H9 (cell line): ENCODE measurements at regions not wholly inside any gene's neighbourhood (a gene's known extent, or its start where the extent isn't known, plus 50 kb on each side); places are given as distances from the start of the nearest gene placed in this dataset.

Experiments
- DNase-seq: peaks from one replicate; pipeline ENCODE4 v3.0.0-alpha.2; 2017
- H2AFZ ChIP-seq: one replicate; pipeline ENCODE4 v1.6.1; 2013; ENCODE audit warnings: mild to moderate bottlenecking, low read length, control low read depth, moderate library complexity
- H2AK5ac ChIP-seq: 2 replicates; pipeline ENCODE4 v1.6.1; 2013; ENCODE audit warnings: low read length, control low read depth, mixed read lengths; ENCODE audit not compliant: insufficient read length
- H2BK120ac ChIP-seq: one replicate; pipeline ENCODE4 v1.6.1; 2013; ENCODE audit warnings: low read depth, mild to moderate bottlenecking, low read length, control low read depth, inconsistent platforms; ENCODE audit not compliant: poor library complexity, severe bottlenecking
- H2BK12ac ChIP-seq: 2 replicates; pipeline ENCODE4 v1.6.1; 2013; ENCODE audit warnings: low read length, control low read depth, mixed read lengths, low read depth; ENCODE audit not compliant: insufficient read length
- H2BK15ac ChIP-seq: 2 replicates; pipeline ENCODE4 v1.6.1; 2013; ENCODE audit warnings: low read depth, low read length, control low read depth
- H2BK20ac ChIP-seq: one replicate; pipeline ENCODE4 v1.6.1; 2013; ENCODE audit warnings: low read depth, mild to moderate bottlenecking, low read length, control low read depth, inconsistent platforms; ENCODE audit not compliant: poor library complexity, severe bottlenecking
- H2BK5ac ChIP-seq: 2 replicates; pipeline ENCODE4 v1.6.1; 2013; ENCODE audit warnings: low read length, control low read depth, mixed read lengths; ENCODE audit not compliant: insufficient read length
- H3K14ac ChIP-seq: 2 replicates; pipeline ENCODE4 v1.6.1; 2013; ENCODE audit warnings: low read length, control low read depth; ENCODE audit not compliant: insufficient read depth
- H3K18ac ChIP-seq: 2 replicates; pipeline ENCODE4 v1.6.1; 2013; ENCODE audit warnings: low read depth, mild to moderate bottlenecking, mixed read lengths, low read length, control low read depth; ENCODE audit not compliant: insufficient read length
- H3K23ac ChIP-seq: 2 replicates; pipeline ENCODE4 v1.6.1; 2013; ENCODE audit warnings: low read length, control low read depth, mixed read lengths, low read depth; ENCODE audit not compliant: insufficient read length
- H3K23me2 ChIP-seq: 2 replicates; pipeline ENCODE4 v1.6.1; 2013; ENCODE audit warnings: low read depth, mild to moderate bottlenecking, mixed read lengths, low read length, control low read depth; ENCODE audit not compliant: insufficient read length, poor library complexity, severe bottlenecking
- H3K27ac ChIP-seq: 2 replicates; pipeline ENCODE4 v1.5.1; 2013; ENCODE audit warnings: low read length, control low read depth, mixed read lengths, low read depth; ENCODE audit not compliant: insufficient read length
- H3K27me3 ChIP-seq: 2 replicates; pipeline ENCODE4 v1.6.1; 2013; ENCODE audit warnings: low read length, control low read depth, inconsistent platforms; ENCODE audit not compliant: insufficient read depth
- H3K4ac ChIP-seq: 2 replicates; pipeline ENCODE4 v1.6.1; 2013; ENCODE audit warnings: low read depth, mild to moderate bottlenecking, control low read depth, inconsistent platforms, low read length, moderate library complexity
- H3K4me1 ChIP-seq: 2 replicates; pipeline ENCODE4 v1.6.1; 2013; ENCODE audit warnings: low read length, control low read depth, inconsistent platforms; ENCODE audit not compliant: insufficient read depth
- H3K4me2 ChIP-seq: 2 replicates; pipeline ENCODE4 v1.6.1; 2013; ENCODE audit warnings: low read length, control low read depth, mixed read lengths; ENCODE audit not compliant: insufficient read length, insufficient read depth
- H3K56ac ChIP-seq: 2 replicates; pipeline ENCODE4 v1.6.1; 2013; ENCODE audit warnings: low read depth, mild to moderate bottlenecking, mixed read lengths, low read length, control low read depth; ENCODE audit not compliant: insufficient read length
- H3K79me1 ChIP-seq: 2 replicates; pipeline ENCODE4 v1.6.1; 2013; ENCODE audit warnings: low read depth, mild to moderate bottlenecking, moderate library complexity, low read length, control low read depth, inconsistent platforms; ENCODE audit not compliant: insufficient read depth, poor library complexity, severe bottlenecking
- H3K79me2 ChIP-seq: 2 replicates; pipeline ENCODE4 v1.6.1; 2013; ENCODE audit warnings: low read length, control low read depth, inconsistent platforms; ENCODE audit not compliant: insufficient read depth
- H3K9ac ChIP-seq: 2 replicates; pipeline ENCODE4 v1.6.1; 2013; ENCODE audit warnings: low read length, control low read depth, mixed read lengths; ENCODE audit not compliant: insufficient read length; ENCODE audit errors: extremely low read depth
- H3K9me3 ChIP-seq: one replicate; pipeline ENCODE4 v1.6.1; 2013; ENCODE audit warnings: low read depth, low read length, inconsistent platforms; ENCODE audit not compliant: control insufficient read depth
- H3T11ph ChIP-seq: one replicate; pipeline ENCODE4 v1.6.1; 2013; ENCODE audit warnings: mild to moderate bottlenecking, low read length, control low read depth, inconsistent platforms
- H4K20me1 ChIP-seq: one replicate; pipeline ENCODE4 v1.6.1; 2013; ENCODE audit not compliant: control insufficient read depth, insufficient read length, insufficient read depth
- H4K5ac ChIP-seq: 2 replicates; pipeline ENCODE4 v1.6.1; 2013; ENCODE audit warnings: low read depth, mild to moderate bottlenecking, mixed read lengths, low read length, control low read depth; ENCODE audit not compliant: insufficient read length
- H4K8ac ChIP-seq: replicated peaks from 2 replicates; pipeline ENCODE4 v1.6.1; 2013; ENCODE audit warnings: low read length, control low read depth, mixed read lengths, low read depth; ENCODE audit not compliant: insufficient read length
- H4K91ac ChIP-seq: 2 replicates; pipeline ENCODE4 v1.6.1; 2013; ENCODE audit warnings: low read depth, mild to moderate bottlenecking, moderate library complexity, mixed read lengths, low read length, control low read depth; ENCODE audit not compliant: insufficient read length
- H3K27ac Mint-ChIP-seq, 3 experiments: 2 replicates in 2 of 3; 3 replicates in 1 of 3; pipeline ENCODE4 v1.8.0; 2020 to 2021; ENCODE audit warnings: mixed read lengths in 3 of 3, mild to moderate bottlenecking in 1 of 3, moderate library complexity in 1 of 3
- H3K27me3 Mint-ChIP-seq: 2 replicates; pipeline ENCODE4 v1.8.0; 2021; ENCODE audit warnings: low read depth, mild to moderate bottlenecking, moderate library complexity, mixed read lengths
- H3K36me3 Mint-ChIP-seq, 3 experiments: 2 replicates in 2 of 3; 3 replicates in 1 of 3; pipeline ENCODE4 v1.8.0; 2020 to 2021; ENCODE audit warnings: low read depth in 3 of 3, mixed read lengths in 3 of 3; ENCODE audit not compliant: insufficient read depth in 1 of 3
- H3K4me1 Mint-ChIP-seq, 2 experiments: 2 replicates each; pipeline ENCODE4 v1.8.0; 2020; ENCODE audit warnings: mixed read lengths in 2 of 2
- H3K4me3 Mint-ChIP-seq, 2 experiments: 2 replicates in 1 of 2; 3 replicates in 1 of 2; pipeline ENCODE4 v1.8.0; 2020 to 2021; ENCODE audit warnings: mild to moderate bottlenecking in 2 of 2, mixed read lengths in 2 of 2, moderate library complexity in 1 of 2
- H3K9me3 Mint-ChIP-seq, 2 experiments: 2 replicates in 1 of 2; 3 replicates in 1 of 2; pipeline ENCODE4 v1.8.0; 2020; ENCODE audit warnings: mild to moderate bottlenecking in 2 of 2, mixed read lengths in 2 of 2, moderate library complexity in 1 of 2
- CTCF ChIP-seq: fragments of 200-600 bp; sonication (generic); conservative IDR thresholded peaks from 3 replicates; pipeline ENCODE4 v1.8.0; 2021; ENCODE audit warnings: antibody characterized with exemption, mild to moderate bottlenecking
- WGBS: extraction: QIAGEN DNeasy Blood & Tissue Kit; methylation state at CpG from one replicate; pipeline ENCODE4 v1.1.7; 2013; ENCODE audit warnings: missing lambda C conversion rate, low lambda C conversion rate, mixed read lengths; ENCODE audit not compliant: insufficient read length; ENCODE audit errors: extremely low coverage; 5-methylcytosine and 5-hydroxymethylcytosine counted together

GRCh38 chr11:29914203-29914930, 102.5 kb downstream of the KCNA4 start:
- Histone ChIP-seq H3K14ac (no peak overlapping the region), H3K9me3 (no peaks in the 10 kb centered on the region), H3K23me2 (no peaks in the 10 kb centered on the region)

More at GRCh38 chr11:29914203-29914930, 102.5 kb downstream of the KCNA4 start:
- no peak overlapping the region for H2BK5ac ChIP-seq
- no peak overlapping the region for H3K27ac Mint-ChIP-seq
- no peak overlapping the region for H2BK20ac ChIP-seq
- no peaks in the 10 kb centered on the region; the same call in 1 of the 2 replicates for H3K27me3 Mint-ChIP-seq
- no peak overlapping the region for H3T11ph ChIP-seq
- H3K4me3 Mint-ChIP-seq: no peak overlapping the region
- H2BK12ac ChIP-seq: no peak overlapping the region
- H3K4me2 ChIP-seq: no peak overlapping the region
- WGBS: no CpG with 5 or more reads among the region's 2 CpGs
- H3K79me1 ChIP-seq: no peaks in the 10 kb centered on the region
- no peak overlapping the region for H2BK120ac ChIP-seq
- H3K27me3 ChIP-seq: no peaks in the 10 kb centered on the region
- no peak overlapping the region for H4K8ac ChIP-seq
- no peaks in the 10 kb centered on the region; a peak in 2 of 5 replicates for H3K9me3 Mint-ChIP-seq
- H2BK15ac ChIP-seq: no peak overlapping the region
- H4K5ac ChIP-seq: no peak overlapping the region
- no peak overlapping the region for H3K18ac ChIP-seq
- H3K4ac ChIP-seq: no peak overlapping the region
- H3K9ac ChIP-seq: no peak overlapping the region
- no peak overlapping the region for H3K56ac ChIP-seq
- H3K4me1 ChIP-seq: no peaks in the 10 kb centered on the region
- H3K79me2 ChIP-seq: no peaks in the 10 kb centered on the region
- DNase-seq: no peak
- no peaks in the 10 kb centered on the region for H4K20me1 ChIP-seq
- no peak overlapping the region for H3K27ac ChIP-seq
- H3K36me3 Mint-ChIP-seq: no peaks in the 10 kb centered on the region
- no peak overlapping the region for H2AK5ac ChIP-seq
- no peak overlapping the region for H3K23ac ChIP-seq
- no peaks in the 10 kb centered on the region for H3K4me1 Mint-ChIP-seq
- no peak for TF ChIP-seq CTCF
- H2AFZ ChIP-seq: no peak overlapping the region
- no peak overlapping the region for H4K91ac ChIP-seq
